ENCODE measurements at regions not wholly inside any gene's neighbourhood (a gene's known extent, or its start where the extent isn't known, plus 50 kb on each side); places are given as distances from the start of the nearest gene placed in this dataset.

DNA sequence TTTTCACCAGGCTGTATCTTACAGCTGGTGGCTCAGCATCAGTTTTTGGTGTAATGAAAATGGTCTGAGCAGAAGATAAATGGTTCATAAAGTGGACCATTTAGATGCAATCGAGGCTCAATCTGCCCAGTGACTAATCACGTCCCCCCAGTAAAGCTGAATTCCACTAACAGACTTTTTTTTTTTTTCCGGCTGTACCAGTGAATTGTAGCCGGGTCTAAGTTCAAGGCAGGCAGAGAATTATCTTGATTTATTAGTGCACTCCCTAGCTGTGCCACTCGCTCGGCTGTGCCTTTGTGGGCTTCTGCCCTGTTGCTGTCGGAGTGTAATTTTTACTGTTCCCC, 215.1 kb upstream of the POU3F3 start:
- no peak for DNase-seq

DNA sequence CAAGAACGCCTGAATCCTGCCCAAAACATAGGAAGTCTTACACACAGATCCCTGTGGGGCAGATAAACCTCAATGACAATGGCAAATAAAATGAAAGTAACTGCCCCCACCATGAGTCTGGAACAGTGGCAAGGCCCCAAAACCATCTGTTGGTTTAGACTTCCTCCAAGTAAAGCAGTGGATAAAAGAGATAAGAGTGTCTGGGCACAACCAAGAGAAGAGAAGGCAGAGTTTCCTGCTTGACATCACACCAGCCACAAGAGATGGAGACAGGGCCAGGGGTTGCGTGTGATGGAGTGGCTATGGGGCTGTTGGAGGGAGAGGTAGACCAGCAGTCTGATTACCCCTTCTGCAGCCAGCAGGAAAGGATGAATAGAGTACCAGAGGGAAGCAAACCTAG, 212.1 kb upstream of the POU3F3 start:
- DNase-seq = no peak

DNA sequence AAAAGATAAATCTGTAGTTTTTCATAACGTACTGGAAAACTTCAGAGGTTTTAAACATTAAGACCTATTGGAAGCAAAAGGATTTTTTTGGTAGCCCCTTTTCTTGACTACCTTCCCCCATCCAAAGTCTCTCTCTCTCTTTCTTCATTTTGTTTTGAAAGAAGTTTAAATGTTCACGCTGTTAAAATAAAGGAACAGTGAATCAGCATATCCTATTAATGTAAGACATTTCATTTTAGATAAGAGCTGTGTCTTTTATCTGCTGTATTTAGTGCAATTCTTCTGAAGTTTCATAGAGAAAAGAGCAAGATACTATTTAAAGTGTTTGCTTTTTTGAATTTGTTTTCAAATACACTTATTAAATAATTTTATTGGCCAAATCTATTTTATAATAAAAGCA, 205.5 kb upstream of the POU3F3 start:
- no peak for DNase-seq

DNA sequence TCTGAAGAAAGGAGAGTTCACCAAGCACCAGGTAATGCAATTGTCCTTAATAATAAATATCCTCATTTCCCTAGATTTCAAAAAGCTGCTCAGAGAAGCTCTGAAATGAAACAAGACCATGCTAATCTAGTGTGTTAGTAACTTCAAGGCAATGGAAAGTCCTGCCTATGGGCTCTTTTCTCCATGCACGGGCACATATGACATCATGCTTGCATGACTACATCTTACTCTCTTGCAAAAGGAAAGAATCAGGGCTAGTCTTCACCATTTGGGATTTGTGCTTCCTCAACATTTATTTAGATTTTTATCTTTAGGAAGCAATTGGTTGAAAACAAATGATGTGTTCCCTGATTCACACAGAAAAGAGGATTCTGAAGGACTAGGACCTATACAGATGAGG, 204.0 kb upstream of the POU3F3 start:
- no peak for DNase-seq

DNA sequence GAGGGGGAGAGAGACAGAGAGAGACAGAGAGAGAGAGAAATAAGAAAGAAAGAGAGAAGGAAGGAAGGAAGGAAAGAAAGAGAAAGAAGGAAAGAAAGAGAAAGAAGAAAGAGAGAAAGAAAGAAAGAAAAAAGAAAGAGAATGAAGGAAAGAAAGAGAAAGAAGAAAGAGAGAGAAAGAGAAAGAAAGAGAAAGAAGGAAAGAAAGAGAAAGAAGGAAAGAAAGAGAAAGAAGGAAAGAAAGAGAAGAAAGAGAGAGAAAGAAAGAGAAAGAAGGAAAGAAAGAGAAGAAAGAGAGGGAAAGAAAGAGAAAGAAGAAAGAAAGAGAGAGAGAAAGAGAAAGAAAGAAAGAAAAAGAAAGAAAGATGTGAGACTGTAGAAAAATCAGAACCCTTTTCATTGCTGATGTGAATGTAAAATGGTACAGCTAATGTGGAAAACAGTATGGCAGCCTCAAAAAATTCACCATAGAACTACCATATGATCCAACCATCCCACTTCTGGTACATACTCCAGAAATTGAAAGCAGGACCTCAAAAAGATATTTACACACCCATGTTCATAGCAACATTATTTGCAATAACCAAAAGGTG, 203.4 kb upstream of the POU3F3 start:
- DNase-seq = no peak

DNA sequence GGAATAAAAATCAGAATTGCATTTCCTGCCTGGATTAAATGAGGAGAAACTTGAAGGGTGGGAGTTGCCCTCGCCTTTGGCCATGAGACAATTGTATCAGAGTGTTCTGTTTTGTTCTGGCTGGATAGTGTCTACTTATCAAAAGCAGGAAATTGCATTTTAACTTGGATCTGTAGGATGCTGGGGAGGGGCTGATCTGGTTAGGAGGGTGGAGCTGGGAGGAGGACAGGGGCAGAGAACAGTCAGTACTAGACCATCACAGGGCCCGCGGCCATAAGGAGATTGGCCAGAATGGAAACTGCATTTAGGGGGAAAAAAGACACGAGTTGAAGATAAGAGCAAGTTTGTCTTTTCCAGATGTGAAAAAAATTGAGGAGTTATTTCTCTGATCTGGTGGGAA, 199.1 kb upstream of the POU3F3 start:
- peak; percentile 25 for DNase-seq

DNA sequence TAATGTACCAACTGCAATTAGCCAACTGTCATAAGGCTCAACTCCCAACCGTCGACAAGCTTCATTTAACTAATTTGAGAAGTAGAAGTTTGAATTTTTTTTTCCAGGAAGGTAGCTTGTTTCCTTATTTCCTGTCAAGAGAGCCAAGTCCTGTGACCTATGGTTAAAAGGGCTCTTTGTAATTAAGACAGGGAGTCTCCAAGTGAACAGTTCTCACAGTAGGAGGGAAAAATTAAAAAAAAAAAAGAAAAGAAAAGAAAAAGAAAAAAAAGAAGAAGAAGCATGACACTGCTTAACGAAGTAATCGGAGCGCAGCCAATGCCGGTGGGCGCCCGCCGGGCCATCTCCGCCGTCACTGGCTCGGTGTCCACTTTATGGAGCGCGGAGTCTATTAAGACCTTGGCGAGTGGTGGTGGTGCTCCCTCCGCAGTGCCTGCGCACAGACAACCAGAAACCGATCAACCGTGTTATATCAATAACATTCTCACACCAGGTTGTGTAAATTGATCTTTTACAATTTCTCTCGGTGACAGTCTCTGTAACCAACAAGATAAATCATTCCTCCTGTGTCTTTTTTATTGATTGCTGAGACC, 197.2 kb upstream of the POU3F3 start:
- no peak for DNase-seq

DNA sequence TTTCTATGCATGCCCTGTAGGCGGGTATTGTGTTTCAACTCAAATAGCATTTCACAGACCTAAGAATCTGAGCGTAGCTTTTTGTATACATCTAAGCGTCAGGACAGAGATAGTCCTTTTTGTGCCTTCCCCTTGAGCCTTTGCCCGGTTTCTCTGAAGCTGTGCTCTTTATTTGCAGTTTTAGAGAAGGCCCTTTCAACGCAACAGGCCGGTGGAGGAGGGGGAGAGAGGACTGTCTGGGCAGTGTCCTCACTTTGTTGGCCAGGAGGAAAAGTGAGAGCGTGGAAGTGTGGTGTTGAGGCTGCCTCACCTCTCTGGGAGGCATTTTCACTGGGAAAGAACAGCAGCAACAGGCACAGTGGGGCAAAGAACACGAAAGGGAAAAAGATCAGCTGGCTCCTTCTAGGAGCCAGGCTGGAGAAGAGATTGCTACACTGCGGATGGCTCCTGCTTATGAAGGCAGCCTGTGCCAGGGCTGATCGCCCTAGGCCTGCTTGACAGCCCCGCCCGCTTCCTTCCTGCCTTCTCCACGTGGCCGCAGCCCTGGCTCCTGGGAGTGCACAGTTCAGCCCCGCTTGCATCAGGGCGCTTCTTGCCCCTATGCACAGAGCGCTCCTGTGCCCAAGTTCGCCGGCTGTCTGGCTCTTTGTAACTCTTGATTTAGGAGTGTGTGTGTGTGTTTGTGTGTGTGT, 195.6 kb upstream of the POU3F3 start:
- DNase-seq = no peak

DNA sequence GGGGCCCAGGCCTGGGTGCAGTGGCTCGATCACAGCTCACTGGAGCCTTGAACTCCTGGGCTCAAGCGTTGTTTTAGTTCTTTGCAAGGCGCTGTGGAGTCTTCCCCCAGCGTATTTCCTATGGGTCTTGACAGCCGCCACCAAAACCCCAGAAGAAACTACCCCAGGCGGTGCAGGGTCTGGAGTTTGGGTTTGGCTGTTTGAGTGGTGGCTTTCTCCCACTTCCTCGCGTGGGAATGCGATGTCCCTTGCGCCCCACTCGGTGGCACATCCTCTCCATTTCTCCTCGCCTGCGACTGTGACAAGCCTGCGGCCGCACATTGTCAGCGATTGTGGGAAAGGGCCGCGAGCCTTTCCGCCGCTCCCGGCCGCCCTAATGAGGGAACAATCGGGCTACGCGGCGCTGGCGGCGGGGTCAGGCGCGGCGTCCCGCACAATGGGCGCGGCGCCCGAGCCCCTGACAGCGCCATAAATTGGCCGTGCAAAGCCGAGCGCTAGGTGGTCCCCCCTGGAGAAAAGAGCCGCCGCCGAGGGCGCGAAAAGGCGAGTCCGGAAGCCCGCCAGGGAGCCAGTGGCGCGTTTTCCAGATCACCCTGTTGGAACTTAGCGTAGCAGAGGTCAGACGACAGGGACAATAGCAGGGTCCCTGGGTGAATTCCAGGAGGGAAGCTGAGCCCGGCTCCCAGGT, 194.9 kb upstream of the POU3F3 start:
- DNase-seq = no peak

DNA sequence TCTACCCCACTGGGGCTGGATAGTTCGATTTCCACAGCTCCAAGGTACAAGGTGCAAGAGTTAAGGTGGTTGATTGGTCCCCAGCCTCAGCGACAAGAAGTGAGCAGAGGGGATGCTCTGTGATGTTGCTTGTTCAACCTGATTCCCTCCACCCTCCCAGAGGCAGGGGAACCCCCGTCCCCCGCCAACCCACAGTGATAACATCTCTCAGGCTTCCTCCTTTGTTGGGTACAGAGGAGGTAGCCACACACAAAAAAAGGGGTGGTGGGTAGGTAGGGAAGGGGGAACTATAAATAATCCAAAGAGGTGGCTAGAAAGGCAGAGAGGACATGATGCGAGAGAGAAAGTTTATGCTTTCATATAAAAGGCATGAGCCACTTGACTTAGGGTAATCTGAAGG, 192.9 kb upstream of the POU3F3 start:
- no peak for DNase-seq

DNA sequence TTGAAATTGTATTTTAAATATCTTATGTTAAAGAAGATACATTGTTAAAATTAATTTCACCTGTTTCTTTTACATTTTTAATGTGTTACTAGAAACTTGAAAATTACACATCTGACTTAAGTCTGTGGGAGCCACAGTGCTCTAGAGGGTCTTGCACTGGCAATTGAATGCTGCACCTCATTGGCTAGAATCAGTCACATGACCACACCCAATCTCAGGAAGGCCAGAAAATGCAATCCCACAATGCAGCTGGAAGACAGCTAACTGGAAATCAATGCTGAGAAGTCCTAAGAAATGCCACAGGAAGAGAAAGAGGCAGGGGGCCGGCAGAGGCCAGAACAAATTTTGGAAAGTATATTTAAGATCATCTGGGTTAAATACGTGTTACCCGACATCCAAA, 189.2 kb upstream of the POU3F3 start:
- no peak for DNase-seq

DNA sequence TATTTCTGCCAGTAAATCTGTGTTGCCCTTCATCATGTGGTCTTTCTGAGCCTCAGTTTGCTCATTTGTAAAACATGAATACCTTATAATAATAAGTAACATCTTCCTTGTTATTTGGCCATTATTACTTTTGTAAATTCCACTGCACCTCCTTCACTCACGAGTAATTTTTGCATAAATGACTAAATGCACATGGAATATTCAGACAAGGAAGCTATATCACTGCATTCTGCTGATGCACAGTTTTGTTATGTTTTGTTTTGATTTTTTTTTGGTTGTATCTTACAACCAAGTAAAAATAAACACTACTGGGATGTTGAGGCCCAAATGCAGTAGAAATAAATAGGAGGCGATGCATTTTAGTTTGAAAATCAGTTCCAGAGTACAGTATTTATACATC, 185.3 kb upstream of the POU3F3 start:
- DNase-seq = no peak

DNA sequence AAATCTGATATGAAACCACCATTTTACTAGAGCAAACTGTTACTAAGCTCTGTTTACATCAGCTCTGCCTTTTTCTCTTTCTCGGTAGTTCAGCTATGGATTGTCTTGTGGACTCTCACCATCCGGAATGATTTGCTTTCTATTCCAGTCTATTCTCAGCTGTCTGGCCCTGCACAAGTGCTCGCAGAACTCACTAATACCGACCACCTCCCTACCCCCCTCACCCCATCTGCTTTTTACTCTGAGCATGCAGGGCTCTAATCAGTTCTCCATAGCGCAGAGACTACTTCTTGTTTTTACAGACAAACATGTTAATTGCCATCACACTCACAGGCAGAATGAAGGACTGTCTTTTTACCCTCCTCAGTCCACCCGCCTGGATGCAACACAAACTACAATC, 180.7 kb upstream of the POU3F3 start:
- DNase-seq = no peak

DNA sequence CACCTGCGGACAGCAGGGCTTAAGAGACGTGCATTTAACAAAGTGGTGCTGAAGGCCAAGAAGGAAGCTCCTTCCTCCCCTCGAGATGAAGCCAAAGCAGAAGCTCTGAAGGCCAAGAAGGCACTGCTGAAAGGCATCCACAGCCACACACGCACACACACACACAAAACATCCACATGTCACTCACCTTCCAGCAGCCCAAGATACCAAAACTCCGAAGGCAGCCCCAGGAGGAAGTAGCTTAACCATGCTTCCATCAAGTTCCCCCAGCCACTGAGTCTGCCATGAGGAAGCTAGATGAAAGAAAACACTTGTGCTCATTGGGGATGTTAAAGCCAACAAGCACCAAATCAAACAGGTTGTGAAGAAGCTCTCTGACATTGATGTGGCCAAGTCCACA, 175.7 kb upstream of the POU3F3 start:
- DNase-seq = no peak

DNA sequence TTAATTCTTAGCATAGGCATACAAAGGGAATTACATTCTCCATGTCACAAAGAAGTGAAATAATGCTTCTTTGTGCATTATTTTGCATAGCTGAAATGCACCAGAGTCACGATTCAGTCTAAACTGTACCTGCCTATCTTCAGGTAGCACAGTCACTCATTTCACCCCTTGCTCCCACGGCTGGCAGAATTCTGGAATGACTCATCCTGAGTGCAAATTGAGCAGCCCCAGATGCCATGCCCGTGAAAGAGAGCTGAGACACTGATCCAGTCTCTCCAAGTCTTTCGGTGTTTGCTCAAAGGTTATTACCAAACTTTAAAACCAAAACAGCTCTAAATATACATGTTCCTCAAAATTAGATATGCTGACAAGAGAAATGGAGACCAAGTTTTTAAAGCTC, 168.3 kb upstream of the POU3F3 start:
- DNase-seq = no peak

DNA sequence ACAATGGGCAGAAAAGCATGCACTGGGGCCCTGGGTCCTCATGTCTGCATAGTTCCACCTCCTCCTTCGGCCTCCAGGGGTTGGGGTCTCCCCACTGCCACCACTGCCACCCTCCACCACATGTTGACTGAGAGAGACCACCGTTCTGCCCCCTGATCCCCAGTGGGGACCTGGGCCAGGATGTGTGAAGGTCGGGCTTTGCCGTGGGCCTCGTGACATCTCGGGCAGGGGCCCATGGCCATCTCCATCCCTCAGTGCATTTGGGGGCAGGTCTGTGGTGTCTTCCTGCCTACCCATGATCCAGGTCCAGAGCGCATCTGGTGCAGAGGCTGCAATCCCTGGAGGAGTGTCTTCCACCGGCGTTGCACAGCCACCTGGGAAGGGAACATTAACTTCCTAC, 166.8 kb upstream of the POU3F3 start:
- no peak for DNase-seq

DNA sequence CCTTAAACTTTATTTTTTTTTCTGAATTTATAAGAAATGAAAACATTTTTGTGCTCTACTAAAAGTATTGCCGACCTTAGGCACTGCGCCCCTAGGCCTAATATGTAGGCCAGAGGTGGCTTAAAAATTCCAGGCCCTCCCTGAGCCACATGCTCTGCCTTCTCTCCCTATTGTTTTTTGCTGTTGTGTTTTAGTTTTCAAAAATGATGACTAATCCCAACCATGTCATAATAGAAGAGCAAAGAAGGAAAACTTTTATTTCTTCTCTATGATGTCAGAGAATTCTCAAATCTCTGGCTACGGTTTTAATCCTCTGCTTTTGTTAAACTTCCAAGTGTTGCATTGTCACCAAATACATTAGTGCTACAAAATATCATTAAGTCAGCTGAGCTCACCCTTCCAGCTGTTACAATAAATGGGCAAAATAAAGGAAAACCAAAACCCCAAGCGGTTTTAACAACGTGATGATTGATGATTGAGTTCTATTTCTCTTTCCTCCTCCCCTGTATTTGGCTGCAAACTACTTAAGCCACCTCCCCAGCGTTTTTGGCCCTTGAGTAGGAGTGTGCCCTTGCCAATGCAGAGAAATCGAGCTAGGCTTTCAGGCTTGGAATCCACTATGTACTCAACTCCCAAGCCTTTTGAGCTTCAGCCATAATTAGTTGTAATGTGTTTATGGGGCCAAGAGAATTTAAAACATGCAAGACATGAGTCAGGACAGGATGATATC, 163.5 kb upstream of the POU3F3 start:
- peak; percentile 77 for DNase-seq

DNA sequence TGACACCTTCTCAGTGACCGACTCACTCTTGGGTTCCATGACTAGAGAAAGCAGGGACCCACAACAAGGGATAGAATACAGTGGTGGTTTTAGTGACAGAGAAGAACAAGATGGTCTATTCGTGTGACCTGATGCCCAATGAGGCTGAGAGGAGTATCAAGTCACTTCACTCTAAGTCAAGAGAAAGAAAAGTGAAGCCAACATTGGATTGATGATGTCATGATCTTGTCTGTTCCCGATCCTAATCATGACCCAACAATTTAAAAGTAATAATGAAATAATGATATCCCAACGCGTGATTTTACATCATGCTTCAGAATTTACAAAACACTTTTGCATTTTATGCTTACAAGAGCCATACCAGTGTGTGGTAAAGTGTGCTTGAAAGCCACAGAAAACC, 155.6 kb upstream of the POU3F3 start:
- DNase-seq = no peak

DNA sequence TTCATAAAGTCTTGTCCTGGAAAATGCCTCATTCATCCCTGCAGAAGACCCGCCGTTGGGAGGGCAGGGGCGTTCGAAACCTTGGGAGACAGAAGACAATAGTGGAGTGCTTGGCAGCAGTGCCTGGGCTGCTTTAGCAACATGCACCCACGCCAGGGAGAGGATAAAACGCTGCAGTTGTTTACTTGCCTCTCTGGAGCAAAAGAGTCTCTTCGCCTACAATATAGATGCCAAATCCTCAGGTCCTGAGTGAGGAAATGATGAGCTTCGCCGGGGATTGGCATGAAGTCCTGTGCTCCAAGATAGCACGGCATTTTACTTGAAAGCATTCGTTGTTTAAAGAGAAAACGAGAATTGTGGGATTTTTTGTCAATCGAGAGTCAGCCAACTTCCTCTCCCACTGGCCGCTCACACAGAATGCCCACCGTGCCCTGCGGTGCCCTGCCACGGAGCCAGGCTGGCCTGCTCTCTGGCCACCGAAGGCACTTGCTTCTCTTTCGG, 152.5 kb upstream of the POU3F3 start:
- DNase-seq = no peak

DNA sequence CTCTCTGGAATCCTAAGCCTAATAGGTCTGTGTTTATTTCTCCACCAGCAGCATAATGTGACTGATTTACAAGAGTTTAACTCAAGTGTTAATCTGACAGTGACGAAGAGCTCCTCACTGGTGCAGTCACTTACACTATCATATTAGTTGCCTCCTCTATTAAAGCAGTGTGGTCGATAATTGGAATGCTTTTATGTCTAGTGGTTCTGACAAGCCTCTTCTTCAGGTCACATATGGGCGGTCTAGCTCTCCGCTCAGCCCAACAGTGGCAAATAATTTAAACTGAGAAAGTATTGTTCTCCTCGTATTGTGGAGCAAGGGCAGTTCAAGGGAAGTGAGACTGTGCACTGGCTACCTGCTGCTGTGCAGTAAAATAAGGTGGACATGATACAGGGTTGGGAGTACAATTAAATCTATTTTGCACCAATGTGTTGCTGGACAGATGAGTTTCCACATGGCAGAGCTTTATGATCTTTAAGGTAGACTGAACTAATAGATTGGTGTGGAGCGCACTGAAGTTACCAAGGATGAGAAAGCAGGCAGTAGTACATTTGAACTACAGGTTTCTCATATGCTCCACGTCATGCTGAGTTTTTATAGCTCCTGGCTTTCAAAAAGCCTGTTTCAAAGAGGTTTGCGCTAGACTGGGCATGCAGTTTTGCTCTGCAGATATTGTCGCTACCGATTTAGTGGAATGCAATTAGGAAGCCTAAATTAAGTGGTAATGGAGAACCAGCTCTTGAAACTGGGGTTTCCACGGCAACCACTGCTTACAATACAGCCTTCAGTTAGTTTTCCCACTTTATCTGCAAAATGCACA, 151.7 kb upstream of the POU3F3 start:
- no peak for DNase-seq

DNA sequence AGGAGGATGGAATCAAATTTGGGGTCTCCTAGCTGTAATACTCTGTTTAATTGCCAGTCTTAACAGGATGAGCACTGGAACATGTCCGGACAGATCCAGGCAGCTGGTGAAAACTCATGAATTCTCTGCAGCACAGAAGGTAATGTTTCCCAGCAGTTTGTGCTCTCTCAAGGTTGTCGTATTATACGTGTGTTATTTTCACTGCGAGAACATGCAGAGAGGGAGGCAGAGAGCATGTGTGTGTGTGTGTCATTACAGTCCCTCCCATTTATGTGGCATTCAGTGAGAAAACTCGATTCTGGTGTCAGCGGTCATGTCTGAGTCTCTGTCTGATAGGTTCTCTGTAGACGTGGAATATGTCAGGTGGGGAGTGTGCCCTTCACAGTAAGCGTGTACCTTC, 150.2 kb upstream of the POU3F3 start:
- no peak for DNase-seq
